GM18951 (cell line): ENCODE measurements at regions not wholly inside any gene's neighbourhood (a gene's known extent, or its start where the extent isn't known, plus 50 kb on each side); places are given as distances from the start of the nearest gene placed in this dataset.
"Not testable (repeated sequence)": the region's sequence is repeated elsewhere in the genome, so short reads cannot be mapped to it uniquely, and the experiment has no call there.

Experiments
- POLR2A ChIP-seq: IDR thresholded peaks from 4 replicates; pipeline ENCODE4 v1.6.1; 2011; ENCODE audit warnings: mild to moderate bottlenecking; ENCODE audit not compliant: insufficient read length, insufficient read depth; ENCODE audit errors: extremely low read depth
- in situ Hi-C: fragments of 300-500 bp; cut with MboI; formaldehyde crosslinking; loops from one replicate; pipeline ENCODE4 v1.12.0; 2022; ENCODE audit warnings: low sequenced_read_pairs, mixed read lengths, inconsistent platforms; ENCODE audit not compliant: unreplicated experiment

GRCh38 chr10:38209332-38209731 is 115.2 kb downstream of the ZNF37A start:
- in situ Hi-C loops = no loop called here
- no peak for TF ChIP-seq POLR2A

- in situ Hi-C loops = not testable (repeated sequence)
These were observed 115.6 kb downstream of the ZNF37A start for GRCh38 chr10:38209748-38210147.

DNA sequence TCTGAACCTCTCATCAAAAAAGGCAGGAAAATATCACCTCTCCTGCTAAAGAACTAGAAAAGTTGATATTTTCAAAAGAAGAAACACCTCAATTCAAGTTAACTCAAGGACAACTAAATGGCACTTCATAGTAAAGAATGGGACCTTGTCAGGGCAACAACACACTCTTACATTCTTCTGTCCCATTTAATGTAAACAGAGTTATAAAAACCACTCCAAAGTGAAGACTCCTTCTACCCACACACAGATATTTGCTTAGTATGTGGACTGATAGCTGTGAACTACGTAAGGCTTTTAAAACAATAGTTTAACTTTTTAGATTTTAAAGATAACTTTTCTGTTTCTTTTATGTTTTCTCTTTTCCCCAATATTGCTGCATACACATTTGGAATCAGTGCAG is 118.3 kb downstream of the ZNF37A start:
- no peak for TF ChIP-seq POLR2A
- in situ Hi-C loops = no loop called here

DNA sequence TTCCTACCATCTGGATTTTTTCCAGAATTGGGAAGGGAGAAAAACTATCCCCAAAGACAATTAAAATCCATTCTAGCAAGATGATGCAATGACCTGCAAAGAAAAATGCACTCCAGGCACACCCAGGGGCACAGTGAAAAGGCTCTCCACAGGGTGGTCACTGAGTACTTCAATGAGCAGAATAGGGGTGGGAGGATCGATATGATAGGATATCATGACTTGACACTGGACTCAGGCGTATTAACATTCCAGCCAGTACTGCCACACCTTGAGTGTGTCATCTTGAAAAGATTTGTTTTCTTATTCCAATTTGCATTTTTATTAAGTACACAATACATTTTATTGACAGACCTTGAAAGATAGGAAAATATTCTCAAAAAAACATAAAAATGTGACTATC is 132.2 kb downstream of the ZNF37A start:
- in situ Hi-C loops = no loop called here

DNA sequence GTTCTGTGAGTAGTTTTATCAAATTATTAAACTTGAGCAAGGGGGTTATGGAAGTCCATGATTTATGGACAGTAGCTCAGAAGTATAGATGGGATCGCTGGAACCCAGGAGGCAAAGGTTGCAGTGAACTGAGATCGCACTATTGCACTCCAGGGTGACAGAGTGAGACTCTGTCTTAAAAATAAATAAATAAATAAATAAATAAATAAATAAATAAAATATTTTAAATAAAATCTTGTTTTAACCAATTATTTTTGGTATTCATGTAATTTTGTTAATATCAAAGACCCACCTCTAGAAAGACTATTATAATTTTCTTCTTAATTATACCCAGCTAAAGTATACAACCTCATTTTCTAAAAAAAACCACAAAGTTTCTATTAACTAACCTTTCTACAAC is 134.3 kb downstream of the ZNF37A start:
- TF ChIP-seq POLR2A = no peak
- in situ Hi-C loops = no loop called here

More for the DNA sequence above, 132.2 kb downstream of the ZNF37A start:
- no peak for TF ChIP-seq POLR2A

GRCh38 chr10:38238479-38238878 is 144.3 kb downstream of the ZNF37A start:
- in situ Hi-C loops = not testable (repeated sequence)

- in situ Hi-C loops = not testable (repeated sequence)
These were observed 148.0 kb downstream of the ZNF37A start for GRCh38 chr10:38242061-38242649.

GRCh38 chr10:38248113-38248512 is 154.0 kb downstream of the ZNF37A start:
- in situ Hi-C loops = not testable (repeated sequence)

DNA sequence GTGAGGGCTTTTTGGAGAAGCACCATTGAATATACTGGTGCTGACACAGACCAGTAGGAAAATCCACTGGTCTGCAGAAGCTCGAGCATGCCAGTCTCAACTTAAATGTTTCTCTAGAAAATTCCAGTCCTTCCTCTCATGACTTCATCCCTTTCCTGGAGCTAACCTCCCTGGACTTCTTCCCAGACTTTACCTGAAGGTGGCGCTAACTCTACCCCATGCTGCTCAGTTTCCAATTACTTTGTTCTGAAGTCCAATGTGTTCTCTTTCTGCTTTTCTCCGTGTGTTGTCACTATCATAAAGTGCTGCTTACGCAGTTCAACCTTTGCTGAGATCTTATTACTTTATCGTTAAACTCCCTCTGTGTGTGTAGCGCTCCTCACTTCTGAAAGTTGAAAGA is 158.4 kb downstream of the ZNF37A start:
- in situ Hi-C loops = not testable (repeated sequence)

GRCh38 chr10:38267555-38267954 is 173.4 kb downstream of the ZNF37A start:
- in situ Hi-C loops = not testable (repeated sequence)

GRCh38 chr10:38271031-38271430 is 176.9 kb downstream of the ZNF37A start:
- in situ Hi-C loops = loop anchor here (10.0 kb wide), 1 partner anchor 704 kb away; no protein-coding TSS in a partner anchor

GRCh38 chr10:38274879-38275278 is 180.7 kb downstream of the ZNF37A start:
- in situ Hi-C loops = loop anchor here (10.0 kb wide), 1 partner anchor 700 kb away; no protein-coding TSS in a partner anchor

DNA sequence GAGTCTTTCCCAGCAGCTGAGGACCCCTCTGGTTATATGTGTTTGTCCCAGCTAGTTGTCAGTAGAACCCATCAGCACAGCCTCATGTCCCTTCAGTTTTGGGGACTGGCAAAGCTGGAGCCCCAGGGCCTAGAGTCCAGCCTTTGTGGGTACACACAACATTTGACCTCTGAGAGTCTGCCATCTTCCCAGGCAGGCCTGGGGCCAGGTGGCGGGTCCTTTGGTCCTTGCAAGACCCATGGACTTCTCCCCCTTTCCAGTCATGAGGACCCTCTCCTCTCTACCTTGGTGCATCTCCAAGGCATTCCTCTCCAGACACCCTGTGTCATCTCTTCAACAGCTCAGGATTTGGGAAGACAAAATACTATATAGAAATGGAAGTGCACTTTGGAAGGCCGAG is 198.4 kb downstream of the ZNF37A start:
- in situ Hi-C loops = not testable (repeated sequence)

GRCh38 chr10:38310111-38310510 is 216.0 kb downstream of the ZNF37A start:
- in situ Hi-C loops = not testable (repeated sequence)

DNA sequence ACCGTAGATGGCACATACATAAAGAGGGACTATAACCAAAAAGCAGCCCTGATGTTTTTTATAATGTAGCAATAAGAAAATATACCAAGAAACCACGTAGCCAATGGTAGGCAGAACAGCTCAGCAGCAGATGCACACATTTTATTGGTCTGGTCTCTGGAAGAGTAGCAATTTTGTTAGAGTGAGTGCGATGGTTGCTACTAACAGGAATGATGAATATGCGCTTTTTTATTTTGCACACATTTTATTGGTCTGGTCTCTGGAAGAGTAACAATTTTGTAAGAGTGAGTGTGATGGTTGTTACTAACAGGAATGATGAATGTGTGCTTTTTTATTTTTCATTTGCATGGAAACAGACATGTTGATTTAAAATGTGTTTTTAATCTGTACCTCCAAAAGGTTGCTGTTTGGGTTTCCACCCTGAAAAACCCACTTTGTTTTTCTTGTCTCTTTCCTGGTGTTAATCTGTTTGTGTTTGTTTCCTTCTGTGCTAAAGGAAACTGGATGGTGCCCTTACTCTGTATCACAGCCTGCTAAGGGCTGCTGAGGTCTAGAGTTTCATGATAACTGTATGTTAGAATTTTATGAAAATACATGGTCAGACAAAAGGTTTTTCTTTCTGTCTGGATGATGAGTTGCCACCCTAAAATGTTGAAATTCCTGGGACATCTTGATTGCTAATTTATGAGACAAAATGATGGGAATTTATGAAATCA is 221.1 kb downstream of the ZNF37A start:
- in situ Hi-C loops = not testable (repeated sequence)

DNA sequence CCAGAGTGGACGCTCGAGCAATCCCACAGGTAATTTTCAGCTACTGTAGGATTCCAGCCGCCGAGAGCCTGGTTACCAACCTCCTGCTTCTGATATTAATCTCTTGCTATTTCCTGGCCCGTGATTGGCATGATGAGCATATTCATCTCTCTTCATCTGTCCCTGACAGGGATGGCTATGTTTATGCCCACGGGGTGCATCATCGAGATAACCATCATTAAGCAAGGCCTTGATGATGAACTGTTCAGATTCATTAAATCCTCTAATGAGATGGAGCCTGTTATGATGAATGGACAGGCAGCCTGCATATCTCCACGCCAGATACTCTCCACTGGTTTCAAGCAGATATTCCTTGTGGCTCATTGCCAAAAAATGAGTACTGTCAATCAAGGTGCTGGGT is 227.3 kb downstream of the ZNF37A start:
- in situ Hi-C loops = not testable (repeated sequence)

GRCh38 chr10:38330306-38330705 is 236.2 kb downstream of the ZNF37A start:
- in situ Hi-C loops = not testable (repeated sequence)

GRCh38 chr10:38331106-38331505 is 237.0 kb downstream of the ZNF37A start:
- in situ Hi-C loops = not testable (repeated sequence)

GRCh38 chr10:38333699-38334098 is 239.6 kb downstream of the ZNF37A start:
- in situ Hi-C loops = not testable (repeated sequence)

DNA sequence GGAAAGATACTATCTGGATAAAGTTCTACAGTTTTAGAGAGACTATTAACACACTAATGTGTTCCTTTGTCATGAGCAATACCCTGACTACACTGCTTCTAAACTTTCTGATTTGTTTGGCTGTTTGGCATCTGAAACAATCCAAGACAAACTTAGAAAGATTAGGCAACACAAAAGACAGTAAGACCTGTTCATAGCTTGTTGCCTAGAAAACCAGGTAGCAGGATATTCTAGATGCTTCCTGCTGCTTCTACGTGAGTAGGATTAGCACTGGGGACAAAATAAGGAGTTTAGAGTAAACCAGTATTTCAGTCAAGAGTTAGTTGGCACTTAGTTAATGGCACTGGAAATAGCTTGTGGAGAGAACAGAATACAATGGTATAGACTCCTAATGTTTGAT is 256.5 kb downstream of the ZNF37A start:
- in situ Hi-C loops = not testable (repeated sequence)

- in situ Hi-C loops = not testable (repeated sequence)
These were observed 260.3 kb downstream of the ZNF37A start for GRCh38 chr10:38354410-38354809.
